Nucleus accumbens (tissue), 56 donors: ENCODE measurements at regions not wholly inside any gene's neighbourhood (a gene's known extent, or its start where the extent isn't known, plus 50 kb on each side); places are given as distances from the start of the nearest gene placed in this dataset.
A peak's percentile ranks its signal among the peaks of the same experiment; 100 is the strongest.

Experiments
- DNase-seq, 56 donors: peaks; one replicate each; lab custom pipeline; 2025; lab: John Stamatoyannopoulos, UW

DNA sequence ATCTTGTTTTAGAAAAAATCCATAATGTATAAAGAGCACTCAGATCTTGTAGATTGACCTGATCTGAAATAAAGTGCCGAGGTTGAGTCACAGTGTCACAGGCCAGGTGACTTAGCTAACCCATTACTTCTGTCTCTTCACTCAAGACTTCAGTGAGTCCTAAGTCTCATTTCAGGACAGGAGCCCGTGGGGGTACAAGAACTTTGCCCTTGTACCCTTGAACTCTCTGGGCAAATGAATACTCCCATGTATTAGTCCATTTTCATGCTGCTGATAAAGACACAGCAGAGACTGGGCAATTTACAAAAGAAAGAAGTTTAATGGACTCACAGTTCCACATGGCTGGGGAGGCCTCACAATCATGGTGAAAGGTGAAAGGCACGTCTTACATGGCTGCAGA is 160.2 kb downstream of the ZPLD1 start:
- no peak for DNase-seq

DNA sequence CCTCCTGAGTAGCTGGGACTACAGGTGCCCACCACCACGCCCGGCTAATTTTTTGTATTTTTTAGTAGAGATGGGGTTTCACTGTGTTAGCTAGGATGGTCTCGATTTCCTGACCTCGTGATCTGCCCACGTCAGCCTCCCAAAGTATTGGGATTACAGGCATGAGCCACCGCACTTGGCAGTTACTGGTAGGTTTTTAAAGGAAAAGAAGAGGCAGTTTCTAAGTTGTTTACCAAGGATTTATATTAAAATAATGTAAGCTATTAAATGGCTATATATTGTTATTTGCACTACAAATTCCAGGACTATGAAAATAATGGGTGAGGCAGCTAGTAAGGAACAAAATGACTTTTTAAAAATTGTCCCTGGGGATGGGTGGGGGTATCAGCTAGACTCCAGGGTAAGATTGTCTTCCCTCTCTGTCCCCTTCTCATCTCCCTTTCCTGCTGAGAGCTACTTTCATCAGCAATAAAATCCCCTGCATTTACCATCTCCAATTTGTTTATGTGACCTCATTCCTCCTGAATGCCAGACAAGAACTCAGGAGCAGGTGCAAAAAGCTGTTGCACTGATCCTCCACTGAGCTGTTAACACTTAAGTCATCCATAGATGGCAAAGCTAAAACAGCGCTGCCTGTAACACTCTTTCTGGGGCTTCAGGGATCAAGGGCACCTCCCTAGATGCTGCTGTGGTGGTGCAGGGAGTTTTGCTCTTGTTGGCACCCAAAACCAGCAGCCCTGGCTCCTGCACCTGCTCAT is 165.2 kb downstream of the ZPLD1 start:
- no peak for DNase-seq

DNA sequence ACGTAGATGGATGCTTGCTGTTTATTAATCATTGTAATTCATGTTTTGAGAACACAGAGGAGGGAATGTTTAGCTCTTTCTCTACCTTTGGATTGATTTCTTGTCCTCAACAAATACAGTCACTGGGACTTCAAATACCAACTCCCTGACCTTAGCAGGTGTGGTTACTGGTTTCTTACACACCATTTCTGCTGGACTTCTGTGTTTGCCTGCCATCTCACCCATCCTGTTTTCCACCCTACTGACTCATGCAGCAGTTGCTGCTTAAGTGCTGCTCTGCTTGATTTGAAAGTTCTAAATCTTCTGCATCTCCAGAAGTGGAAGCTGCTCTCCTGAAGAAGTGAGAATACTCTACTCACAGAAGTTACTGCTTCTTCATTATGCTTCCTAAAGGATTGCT is 170.3 kb downstream of the ZPLD1 start:
- no peak for DNase-seq

DNA sequence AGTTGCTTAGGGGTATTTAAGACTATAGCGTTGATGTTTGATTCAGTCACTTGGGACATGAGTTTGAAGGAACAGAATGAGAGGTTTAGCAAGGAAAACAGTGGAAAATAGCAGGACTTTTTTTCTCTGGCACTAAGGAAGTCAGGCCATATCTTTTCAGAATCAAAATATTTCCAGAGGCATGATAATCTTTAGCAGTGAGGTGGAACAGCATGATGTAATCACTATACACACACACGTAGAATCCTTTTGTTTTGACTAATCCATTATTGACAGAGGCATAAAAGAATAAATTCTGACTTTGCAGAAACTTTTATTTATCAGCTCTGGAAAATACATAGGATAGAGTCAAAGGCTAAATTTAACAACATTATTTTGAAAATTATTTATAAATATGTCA is 174.1 kb downstream of the ZPLD1 start:
- no peak for DNase-seq

DNA sequence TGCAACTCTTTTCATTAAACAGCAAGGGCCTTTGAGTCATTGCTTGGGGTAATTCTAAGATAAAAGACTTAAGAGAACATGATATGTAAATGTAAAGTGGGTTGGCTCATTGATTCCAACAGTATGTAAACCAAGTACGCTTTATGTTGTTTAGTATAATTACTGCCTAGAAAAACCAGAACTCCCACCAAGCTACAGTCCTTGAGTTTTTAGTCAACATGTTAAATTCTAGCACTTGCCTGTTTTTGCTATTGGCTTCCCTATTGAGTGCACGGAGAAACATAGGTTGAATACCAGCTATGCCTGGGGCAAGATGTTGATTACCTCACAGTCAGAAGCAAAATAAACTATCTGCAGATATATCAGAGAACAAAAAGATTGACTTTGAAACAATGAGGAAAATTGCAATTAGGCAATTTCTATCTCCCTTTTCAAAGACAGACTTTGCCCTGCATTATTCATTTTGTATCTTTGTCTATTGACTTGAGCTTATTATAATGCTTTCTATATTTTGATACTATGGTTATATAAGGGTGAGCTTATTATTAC is 179.3 kb downstream of the ZPLD1 start:
- no peak for DNase-seq

DNA sequence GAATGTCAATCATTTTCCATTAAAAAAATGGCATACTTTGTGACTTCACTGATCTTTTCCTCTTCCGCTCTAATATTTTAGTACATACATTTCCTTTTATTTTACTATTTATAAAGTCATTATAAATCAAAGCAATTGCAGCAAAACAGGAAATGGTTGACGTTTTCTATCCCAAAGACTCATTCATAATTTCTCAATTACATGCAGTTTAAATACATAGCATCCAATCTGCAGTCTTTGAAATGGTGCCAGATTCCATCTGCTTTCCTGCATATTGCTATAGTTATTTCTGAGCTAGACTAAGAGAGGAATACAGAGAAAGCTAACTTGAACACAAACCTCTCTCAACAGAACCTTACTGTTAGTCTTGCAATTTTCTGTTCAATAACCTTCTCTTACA is 179.8 kb downstream of the ZPLD1 start:
- no peak for DNase-seq

DNA sequence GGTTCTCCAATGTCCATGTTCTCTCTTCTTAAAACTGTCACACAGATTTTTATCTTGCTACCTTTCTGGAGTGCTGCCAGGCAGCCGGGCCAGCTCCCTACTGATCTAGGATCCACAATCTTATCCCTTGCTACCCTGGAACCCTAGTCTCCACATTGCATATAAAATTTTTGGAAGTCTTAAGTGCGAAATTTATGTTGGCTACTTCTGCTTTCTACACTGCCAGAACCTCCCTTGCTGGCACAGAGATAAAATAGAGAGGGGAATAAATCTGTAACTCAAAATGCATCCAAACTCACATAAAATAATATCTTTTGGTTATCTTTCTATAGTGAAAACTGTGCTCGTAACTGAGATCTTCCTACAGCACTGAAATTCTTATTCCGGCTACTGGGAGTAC is 182.6 kb downstream of the ZPLD1 start:
- no peak for DNase-seq

DNA sequence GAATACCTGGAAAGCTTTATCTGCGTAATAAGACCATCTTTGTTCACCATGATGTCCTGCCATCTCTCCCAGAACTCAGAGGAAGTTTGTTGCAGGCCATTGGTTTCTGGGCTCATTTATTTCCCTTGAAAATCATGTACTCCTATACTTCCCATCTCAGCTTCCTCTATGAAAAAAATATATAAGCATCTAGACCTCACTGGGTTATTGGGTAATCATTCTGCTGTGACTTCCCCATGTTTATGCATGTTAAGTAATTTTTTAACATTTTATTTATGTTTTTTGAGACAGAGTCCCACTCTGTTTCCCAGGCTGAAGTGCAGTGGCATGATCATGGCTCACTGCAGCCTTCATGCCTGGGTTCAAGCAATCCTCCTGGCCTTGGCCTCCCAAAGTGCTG is 184.5 kb downstream of the ZPLD1 start:
- no peak for DNase-seq

DNA sequence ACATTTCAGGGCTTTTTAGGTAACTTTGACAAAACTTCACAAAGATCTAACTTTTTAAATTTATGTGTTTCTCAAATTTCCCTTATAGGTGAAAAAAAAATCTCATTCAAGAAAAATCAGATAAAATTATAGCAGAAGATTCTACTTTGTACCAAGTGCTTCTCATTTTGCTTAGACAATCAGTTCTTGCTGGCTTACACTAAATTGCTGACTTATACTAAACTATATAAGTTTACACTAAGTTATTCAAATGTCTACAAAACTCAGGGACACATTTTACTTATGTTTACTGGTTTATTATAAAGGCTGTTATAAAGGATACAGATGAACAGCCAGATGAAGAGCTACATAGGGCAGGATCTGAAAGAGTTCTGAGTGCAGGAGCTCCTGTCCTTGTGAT is 195.1 kb downstream of the ZPLD1 start:
- DNase-seq, result no peak

DNA sequence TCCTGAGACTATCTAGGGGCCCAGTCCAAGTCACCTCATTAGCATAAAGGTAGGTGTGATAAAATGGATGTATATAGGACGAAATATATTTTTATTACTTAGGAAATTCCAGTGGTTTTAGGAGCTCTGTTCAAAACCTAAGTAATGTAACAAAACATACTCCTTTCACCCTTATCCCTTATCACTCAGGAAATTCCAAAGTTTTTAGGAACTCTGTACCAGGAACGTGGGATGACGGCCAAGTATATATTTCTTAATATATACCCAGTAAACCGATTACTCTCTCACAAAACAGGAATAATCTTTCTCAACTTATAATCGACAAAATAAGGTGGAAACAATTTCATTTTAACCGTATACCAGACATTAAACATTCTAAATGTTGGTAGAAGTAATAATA is 195.7 kb downstream of the ZPLD1 start:
- DNase-seq, result no peak

DNA sequence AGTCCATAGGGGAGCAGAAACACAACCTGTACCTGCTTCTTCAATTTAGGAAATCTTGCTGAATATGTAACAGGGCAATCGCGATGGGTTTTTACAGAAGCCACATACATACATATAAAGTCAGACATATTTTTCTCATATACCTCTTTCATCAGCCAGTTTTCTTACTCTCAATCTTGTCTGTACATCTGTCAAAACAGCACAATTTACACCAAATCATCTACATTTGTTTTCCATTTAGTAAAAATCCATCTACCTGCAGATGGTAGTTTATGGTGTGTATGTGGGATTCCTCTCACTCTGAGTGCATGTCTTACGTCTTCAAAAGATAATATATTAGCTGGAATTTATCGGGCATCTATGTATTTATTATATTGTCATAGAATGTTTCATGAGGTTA is 208.7 kb downstream of the ZPLD1 start:
- DNase-seq, result no peak

DNA sequence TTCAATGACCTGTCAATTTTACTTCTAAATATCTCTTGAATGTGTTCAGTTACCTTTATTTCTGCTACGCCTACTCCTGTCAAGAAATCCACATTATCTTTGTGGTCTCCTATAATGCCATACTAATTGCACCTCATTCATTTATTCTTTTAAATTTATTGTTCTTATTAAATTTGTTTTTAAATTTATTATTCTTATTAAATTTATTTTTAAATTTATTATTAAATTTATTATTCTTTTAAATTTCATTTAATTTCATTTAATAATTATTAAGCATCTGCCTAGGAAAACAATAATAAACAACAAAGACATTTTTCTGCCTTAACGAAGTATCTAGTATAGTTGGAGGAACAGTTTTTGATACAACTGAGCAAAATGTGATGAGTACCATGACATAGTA is 211.7 kb downstream of the ZPLD1 start:
- DNase-seq, result no peak

DNA sequence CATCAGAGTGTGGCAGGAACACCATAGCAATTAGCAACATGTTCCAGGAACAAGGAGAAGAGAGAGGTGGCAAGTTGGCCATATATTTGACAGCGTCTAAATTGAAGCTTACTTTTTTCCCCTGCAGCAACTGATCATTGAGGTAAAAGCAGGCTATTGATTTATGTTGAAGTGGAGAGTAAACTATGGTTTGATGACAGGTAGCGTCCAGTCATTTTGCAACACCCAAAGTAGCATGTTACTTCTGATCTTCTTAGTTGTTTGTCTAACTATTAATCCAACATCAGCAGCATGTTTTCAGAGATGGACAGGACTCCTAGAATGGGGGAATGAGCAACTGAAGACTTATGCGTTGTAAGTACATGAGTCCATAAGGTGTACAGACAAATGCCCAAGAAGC is 225.8 kb downstream of the ZPLD1 start:
- DNase-seq, result no peak

DNA sequence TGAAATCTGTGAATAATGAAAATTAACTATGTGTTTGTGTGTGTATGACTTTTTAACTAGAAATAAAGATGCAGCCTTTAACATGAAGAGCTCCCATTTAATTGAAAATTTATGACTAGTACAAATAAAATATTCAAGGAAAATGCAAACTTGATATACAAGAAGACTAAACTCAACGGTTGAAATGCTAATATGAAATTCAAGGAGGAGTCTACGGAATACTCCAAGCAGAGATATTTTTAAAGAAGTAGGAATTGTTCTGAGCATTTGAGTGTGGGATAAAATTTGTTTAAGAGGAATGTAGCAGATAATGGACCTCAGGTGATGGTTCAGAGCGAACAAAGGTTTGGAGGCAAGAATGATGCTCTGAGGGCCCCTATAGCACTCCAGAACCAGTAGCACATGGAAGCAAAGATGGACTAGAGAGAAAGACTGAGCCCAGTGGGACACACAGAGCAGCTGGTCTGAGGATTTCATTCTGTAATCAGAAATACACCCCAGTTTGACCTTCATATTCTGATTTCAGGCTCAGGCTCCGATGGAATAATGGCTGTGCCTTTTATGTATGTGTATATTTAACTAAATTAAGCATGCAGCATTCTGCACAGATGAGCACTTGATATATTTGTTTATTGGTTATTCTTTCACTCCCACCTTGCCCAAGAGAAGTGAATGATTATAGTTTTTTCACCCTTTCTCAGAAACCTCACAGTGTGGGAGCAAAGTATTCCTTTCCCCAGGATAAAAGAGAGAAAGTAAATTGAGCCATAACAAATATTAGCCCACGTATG is 227.1 kb downstream of the ZPLD1 start:
- no peak for DNase-seq

DNA sequence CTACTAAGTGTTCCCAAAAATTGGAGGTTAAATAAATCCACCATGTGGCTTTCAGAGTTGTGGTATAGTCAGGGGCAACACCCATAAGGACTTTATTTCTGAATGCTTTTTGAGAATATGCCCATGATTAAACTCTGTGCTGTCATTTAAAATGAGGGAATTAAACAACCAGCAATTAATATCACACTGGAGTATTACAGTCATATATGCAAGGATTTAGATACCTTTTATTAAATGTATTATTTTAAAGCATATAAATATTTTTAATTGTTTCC is 227.6 kb downstream of the ZPLD1 start:
- no peak for DNase-seq

DNA sequence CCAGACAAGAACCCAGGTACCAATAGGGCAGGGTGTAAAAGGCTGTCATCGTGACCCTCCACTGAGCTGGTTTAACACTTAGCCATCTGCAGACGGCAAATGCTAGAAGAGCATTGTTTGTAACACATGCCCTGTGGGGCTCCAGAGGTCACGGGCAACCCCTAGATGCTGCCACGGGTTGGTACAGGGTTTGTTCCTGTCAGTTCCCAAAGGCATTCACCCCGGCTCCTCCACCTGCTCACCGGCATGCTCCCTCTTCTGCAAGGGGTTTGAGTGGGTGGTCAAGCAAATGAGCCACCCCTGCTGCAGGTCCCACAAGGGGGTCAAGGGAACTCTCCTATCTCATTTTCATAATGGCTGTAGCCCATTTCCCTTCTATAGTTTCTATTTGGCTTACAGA is 229.3 kb downstream of the ZPLD1 start:
- DNase-seq, result no peak

DNA sequence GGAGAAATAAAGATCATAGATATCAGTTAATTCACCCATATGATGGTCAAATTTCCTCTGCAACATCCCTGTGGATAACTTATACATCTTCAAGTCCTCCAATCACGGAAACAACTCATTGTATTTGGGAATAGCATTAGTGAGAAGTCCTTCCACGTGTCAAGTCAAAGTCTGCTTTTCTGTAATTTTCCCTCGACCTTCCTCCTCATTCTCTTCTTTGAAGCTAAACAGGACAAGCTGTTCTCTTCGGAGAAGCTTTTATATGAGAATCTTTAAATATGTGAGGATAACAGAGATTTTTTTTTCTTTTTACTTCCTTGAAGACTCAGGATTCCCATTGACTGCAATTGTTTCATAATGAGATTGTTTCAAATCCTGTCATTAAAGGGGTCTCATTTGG is 230.4 kb downstream of the ZPLD1 start:
- DNase-seq, result no peak

DNA sequence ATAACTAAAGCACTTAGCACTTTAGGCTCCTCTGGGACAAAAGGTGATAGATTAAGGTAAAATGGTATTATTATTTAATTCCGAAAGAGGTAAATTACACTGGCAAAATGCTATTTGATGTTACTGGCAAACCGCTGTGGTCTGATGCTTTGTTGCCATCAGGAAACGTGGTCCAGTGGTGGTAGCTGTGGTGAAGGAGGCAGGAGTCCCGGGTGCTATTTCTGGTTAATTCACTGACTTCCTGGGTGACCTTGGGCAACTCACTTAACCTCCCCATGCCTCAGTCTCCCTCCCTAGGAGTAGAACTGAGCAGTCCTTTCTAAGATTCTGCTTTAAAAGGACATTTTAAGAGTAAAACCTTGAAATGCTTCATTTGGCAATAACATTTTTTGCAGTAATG is 233.4 kb downstream of the ZPLD1 start:
- DNase-seq, result no peak

DNA sequence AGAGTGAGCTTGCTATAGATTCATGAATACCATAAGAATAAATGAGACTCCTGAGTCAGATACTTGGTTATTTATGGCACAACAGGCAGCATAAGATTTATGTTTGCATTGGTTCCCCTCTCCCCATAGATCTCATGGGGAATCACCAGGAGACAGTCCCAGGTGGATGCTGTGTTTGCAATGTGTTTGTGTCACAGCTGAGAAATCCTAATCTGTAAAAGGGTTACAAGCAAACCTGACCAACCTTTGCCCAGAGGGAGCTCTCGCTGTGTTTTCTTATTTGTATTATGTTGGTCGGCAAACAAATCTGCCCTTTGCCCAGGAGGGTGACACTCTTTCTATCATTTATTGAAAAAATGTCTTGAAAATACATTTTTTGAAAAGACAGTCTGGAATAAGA is 236.2 kb downstream of the ZPLD1 start:
- no peak for DNase-seq

DNA sequence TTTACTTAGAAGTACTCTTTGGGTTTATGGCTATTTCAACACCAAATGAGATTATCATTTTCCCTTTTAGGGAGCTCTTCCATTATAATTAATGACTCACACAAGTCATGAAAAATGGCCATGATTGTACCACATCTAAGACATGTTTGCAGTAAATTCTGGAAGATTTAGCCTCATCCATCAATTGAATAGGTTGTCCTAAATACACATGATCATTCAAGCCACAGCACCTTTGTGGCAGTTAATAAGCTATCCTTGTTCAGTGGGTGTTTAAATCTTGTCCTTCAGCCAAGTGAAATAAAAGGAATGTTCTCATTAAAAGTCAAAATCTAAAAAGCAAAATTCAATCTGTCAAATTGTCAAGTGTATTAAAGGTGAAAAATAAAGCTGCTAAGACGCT is 237.5 kb downstream of the ZPLD1 start:
- DNase-seq, result no peak

DNA sequence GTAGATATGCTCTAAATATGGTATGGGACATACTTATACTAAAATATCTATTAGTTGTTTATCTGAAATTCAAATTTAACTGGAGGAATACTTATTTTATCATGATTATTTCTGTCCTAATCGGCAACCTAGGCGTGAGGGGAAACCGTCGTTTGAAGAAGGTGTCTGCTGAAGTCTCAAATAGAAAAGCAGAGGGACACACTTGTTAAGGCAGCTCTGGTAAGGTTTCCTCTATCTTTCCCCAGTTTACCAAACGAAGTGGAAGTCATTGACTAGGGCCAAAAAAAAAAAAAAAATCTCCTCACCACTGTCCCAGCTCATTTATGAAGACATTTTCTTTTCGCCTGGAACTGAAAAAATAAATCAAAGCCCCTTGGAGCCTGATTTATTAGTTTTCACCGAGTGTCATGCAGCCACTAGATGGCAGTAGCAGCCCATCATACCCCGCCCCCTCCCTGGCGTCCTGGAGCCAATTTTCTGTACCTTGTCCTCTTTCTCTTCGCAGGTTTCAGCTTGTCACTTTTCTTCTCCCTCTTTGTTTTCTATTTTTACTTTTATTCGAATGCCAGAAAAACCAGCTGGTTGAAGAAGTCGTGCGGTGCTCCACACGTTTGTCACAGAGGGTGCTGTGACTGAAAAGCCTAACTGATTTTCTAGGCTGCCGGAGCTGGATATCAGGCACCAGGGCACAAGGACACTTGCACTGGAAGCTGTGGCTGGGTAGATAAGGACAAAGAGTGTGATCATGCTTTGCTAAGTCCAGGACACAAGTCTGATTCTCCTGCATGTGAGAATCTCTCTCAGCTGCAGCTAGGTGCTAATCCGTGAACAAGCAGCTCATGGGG is 238.7 kb downstream of the ZPLD1 start:
- peak in 52 of 56 donors; percentile 0 to 86 (median 41) for DNase-seq
